Lower leg skin (tissue), 4 donors: ENCODE measurements at regions not wholly inside any gene's neighbourhood (a gene's known extent, or its start where the extent isn't known, plus 50 kb on each side); places are given as distances from the start of the nearest gene placed in this dataset.

Source experiments
- DNase-seq, 2 donors: peaks; one replicate each; pipeline ENCODE4 v3.0.0-alpha.2; 2019; ENCODE audit warnings: low spot score in 2 of 2
- H3K4me3 ChIP-seq: fragments of 200-600 bp; sonication (generic); 2 replicates; pipeline ENCODE4 v1.5.1; 2017; ENCODE audit warnings: mild to moderate bottlenecking, low read depth; ENCODE audit not compliant: poor library complexity, severe bottlenecking
- POLR2A ChIP-seq, 2 donors: fragments of 450-650 bp; IDR thresholded peaks; one replicate each; pipeline ENCODE4 v1.6.1; 2016 to 2017; ENCODE audit warnings: antibody characterized with exemption in 2 of 2, mild to moderate bottlenecking in 1 of 2, moderate library complexity in 1 of 2
- WGBS, 2 donors: methylation state at CpG; one replicate each; pipeline ENCODE4 v1.1.5; 2018; 5-methylcytosine and 5-hydroxymethylcytosine counted together
- intact Hi-C: fragments of 100-400 bp; cut with DNase I; formaldehyde crosslinking; loops from one replicate; pipeline ENCODE4 v1.15.0; 2023; ENCODE audit warnings: low total_unique reads
- TF ChIP-seq, protein P1 (sequence below), 3 donors: fragments of 450-650 bp; IDR thresholded peaks; one replicate each; pipeline ENCODE4 v1.5.1; 2016; ENCODE audit warnings: antibody characterized with exemption in 3 of 3, mild to moderate bottlenecking in 3 of 3, moderate library complexity in 2 of 3

DNA sequence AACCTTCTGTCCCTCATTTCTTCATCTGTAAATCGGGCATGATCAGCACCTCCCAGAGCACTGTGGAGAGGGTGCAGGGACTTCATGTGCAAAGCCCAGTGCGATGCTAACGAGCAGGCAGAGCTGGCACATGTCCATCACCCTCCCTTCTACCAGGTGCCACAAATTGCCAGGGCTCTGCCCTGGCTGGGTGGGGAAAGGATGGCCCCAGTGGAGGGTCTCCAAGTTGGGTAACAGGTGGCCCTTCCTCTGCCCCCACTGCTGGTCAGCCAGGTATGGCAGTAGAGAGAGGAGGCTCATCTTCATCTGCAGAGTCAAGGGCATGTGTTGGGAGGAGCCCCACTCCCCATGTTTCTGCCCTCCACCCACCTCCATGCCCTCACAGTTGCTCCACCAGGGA is 61.5 kb upstream of the CDH5 start:
- DNase-seq, result peak in 1 of 2 donors; percentile 71
- intact Hi-C loops, result no loop called here
- no peak overlapping the region for H3K4me3 ChIP-seq
- TF ChIP-seq POLR2A (IDR thresholded peaks at IDR 0.05), result no peak
- TF ChIP-seq, protein P1, sequence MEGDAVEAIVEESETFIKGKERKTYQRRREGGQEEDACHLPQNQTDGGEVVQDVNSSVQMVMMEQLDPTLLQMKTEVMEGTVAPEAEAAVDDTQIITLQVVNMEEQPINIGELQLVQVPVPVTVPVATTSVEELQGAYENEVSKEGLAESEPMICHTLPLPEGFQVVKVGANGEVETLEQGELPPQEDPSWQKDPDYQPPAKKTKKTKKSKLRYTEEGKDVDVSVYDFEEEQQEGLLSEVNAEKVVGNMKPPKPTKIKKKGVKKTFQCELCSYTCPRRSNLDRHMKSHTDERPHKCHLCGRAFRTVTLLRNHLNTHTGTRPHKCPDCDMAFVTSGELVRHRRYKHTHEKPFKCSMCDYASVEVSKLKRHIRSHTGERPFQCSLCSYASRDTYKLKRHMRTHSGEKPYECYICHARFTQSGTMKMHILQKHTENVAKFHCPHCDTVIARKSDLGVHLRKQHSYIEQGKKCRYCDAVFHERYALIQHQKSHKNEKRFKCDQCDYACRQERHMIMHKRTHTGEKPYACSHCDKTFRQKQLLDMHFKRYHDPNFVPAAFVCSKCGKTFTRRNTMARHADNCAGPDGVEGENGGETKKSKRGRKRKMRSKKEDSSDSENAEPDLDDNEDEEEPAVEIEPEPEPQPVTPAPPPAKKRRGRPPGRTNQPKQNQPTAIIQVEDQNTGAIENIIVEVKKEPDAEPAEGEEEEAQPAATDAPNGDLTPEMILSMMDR (IDR thresholded peaks at IDR 0.05), result no peak
- 70 to 77% methylated on average over 3 of the region's 3 CpGs for WGBS, 2 donors

DNA sequence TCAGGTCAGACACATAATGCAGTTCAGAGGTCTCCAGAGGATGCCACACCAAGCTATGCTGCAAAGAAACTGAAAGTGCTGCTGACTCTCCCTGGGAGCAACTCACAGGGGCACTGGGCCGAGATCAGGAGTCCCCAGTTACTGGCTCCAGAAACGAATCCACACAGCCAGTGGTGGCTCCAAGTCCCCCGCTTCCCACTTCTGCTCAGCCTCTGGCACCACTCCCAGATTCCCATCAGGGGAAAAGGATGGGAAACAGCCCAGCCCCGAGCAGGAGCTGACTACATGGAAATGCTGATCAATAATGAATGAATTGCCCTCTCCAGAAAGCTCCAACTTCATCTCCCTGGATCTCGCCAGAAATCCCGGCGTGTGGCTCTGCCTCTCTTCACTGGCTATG is 62.3 kb upstream of the CDH5 start:
- TF ChIP-seq, protein P1 (IDR thresholded peaks at IDR 0.05), result no peak
- TF ChIP-seq POLR2A (IDR thresholded peaks at IDR 0.05), result no peak
- intact Hi-C loops, result no loop called here
- H3K4me3 ChIP-seq, result no peak overlapping the region
- 51 to 53% methylated on average over 7 of the region's 7 CpGs for WGBS, 2 donors
- peak in 1 of 2 donors; percentile 76 for DNase-seq

DNA sequence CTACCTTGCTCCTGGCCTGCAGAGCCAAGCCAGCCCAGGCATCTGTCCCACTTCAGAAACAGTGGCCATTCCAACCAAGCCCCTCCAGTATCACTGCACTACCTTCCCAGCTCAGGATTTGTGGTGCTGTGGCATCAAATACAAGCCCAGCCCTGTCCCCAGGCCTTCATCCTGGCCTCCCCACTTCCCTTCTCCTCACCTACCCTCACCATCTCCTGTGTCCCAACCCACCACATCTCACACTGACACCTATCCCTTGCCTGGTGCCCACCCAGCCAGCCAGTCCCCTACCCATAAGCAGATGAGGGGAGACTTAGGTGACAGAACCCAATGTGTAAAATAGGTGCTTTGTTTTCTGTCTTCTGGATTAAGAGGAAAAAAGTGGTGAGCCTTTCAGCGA is 66.0 kb upstream of the CDH5 start:
- 90 to 91% methylated on average over 1 of the region's 1 CpG for WGBS, 2 donors

DNA sequence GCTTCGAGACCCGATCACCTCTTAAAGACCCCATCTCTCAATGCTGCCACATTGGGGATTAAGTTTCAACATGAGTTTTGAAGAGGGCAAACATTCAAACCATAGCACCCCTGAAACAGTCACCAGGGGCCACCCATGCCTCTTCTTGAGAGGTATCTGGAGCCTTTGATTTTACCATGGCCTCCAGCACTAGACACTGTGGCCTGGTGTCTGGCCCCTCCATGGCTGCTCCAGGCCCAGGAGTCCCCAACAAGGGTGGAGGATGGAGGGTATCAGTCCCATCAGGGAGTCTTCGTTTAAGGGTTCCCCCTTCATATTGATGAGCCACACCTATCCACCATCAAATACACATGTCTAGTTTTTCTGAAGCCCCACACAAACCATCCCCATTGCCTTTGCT is 66.5 kb upstream of the CDH5 start:
- no peak overlapping the region for H3K4me3 ChIP-seq
- WGBS, 2 donors, result 88 to 97% methylated on average over 3 of the region's 3 CpGs
- no peak for TF ChIP-seq POLR2A (IDR thresholded peaks at IDR 0.05)
- TF ChIP-seq, protein P1 (IDR thresholded peaks at IDR 0.05), result no peak
- intact Hi-C loops, result no loop called here
- DNase-seq, result peak in 1 of 2 donors; percentile 63

More for the DNA sequence above, 66.0 kb upstream of the CDH5 start:
- intact Hi-C loops, result no loop called here
- peak in 1 of 2 donors; percentile 52 for DNase-seq
- no peak overlapping the region for H3K4me3 ChIP-seq
- TF ChIP-seq, protein P1 (IDR thresholded peaks at IDR 0.05), result no peak
- TF ChIP-seq POLR2A (IDR thresholded peaks at IDR 0.05), result no peak

DNA sequence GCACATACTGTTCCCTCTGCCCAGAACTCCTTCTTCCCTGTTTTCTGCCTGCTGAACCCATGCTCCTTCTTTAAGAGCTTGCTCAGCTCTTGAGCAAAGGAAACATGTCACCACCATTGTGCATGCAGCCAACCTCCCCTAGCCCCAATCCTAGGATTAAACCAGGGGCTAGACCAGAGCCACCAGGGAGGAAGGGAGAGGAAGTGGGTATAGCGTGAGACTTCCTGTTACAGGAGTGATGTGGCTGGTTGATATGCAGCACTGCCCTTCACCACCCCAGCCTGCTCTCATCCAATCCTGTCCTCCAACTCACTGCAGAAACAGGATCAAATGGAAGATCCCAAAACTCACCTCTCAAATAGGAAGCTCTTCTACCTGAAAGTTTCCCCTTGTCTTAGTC is 67.1 kb upstream of the CDH5 start:
- DNase-seq, result no peak
- no peak for TF ChIP-seq POLR2A (IDR thresholded peaks at IDR 0.05)
- TF ChIP-seq, protein P1 (IDR thresholded peaks at IDR 0.05), result no peak
- intact Hi-C loops, result no loop called here
- WGBS, 2 donors, result 54 to 59% methylated on average over 1 of the region's 1 CpG
- H3K4me3 ChIP-seq, result no peak overlapping the region

DNA sequence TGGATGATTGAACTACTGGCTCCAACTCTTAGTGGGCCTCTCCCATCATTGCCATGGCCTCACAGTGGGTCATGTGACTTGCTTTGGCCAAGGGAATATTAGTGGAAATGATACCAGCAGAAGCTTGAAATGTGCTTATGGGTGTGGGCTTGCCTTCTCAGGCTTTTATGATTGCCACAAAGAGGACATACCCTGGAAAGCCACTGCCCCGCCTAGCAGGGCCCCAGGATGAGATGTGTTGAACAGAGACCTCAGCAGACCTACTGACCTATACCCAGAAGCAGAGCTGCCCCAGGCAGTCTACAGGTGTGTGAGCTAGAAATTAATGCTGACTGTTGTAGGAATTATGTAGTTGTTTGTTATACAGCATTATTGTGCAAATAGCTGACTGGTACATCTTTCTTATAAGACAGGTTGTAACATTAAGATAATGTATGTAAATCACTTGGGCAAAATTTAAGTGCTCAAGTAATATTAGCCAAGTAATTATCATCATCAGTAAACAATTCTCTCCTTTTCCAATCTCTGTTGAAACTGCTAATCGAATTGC is 67.8 kb upstream of the CDH5 start:
- H3K4me3 ChIP-seq, result no peak overlapping the region
- 88 to 95% methylated on average over 2 of the region's 2 CpGs for WGBS, 2 donors
- no peak for TF ChIP-seq POLR2A (IDR thresholded peaks at IDR 0.05)
- TF ChIP-seq, protein P1 (IDR thresholded peaks at IDR 0.05), result no peak
- intact Hi-C loops, result no loop called here
- DNase-seq, result peak in 1 of 2 donors; percentile 74
